ENCODE measurements at regions not wholly inside any gene's neighbourhood (a gene's known extent, or its start where the extent isn't known, plus 50 kb on each side); places are given as distances from the start of the nearest gene placed in this dataset.

DNA sequence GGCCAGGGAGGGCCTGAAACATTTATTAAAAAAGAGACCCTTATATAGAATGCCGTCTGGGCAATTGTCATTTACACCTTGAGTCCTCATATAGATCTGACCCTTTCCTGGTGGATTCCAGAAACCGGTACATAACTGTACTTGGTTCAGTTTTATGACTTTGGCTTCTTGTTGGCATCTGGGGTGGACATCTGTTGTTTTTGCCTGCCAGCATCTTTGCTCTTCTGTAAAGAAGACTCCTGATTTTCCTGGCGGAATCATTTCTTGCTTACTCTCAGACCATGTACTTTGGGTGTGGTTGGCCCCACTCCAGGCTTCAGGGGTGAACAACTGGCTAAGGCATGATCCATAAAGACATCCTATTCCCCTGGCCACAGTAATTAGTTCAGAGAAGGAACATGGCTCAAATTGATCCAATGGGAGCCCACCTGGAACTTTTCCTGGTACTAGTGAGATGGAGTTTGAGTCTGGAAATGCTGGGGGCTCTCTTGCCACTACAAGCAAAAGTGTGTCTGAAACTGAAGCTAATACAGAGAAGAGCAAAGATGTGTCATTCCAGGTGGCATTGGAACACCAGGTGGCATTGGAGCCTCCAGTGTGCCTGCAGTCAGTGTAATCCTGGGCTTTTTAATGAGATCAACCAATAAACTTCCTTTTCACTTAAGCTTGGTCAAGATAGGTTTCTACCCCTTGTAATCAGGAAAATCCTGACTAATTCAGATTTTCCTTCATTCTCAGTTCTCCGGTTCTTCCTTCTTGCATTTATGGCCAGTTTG lies 332.5 kb upstream of the CAMK1G start:
- CTCF ChIA-PET (ENCODE audit: unreplicated experiment) = no interaction called here
- H3K27ac ChIP-seq (ENCODE audit: low read depth, low read length, poor library complexity, severe bottlenecking) = no peak overlapping the region
- intact Hi-C loops (cut with micrococcal nuclease; ENCODE audit: unreplicated experiment) = no loop called here
- no peak overlapping the region for H3K4me3 ChIP-seq (ENCODE audit: low read depth, low read length, poor library complexity, severe bottlenecking)
- no TSS peak for BruUV-seq (replicated peaks)
- no peak overlapping the region for H2AFZ ChIP-seq (ENCODE audit: low read length)
- no peaks in the 10 kb centered on the region for H3K9me2 ChIP-seq (ENCODE audit: insufficient read depth, low read length)
- no peaks in the 10 kb centered on the region for H4K20me1 ChIP-seq (ENCODE audit: insufficient read depth, low read length)
- H3K79me2 ChIP-seq (ENCODE audit: insufficient read depth, low read depth, low read length) = no peaks in the 10 kb centered on the region
- H3K36me3 ChIP-seq (ENCODE audit: insufficient read depth, low read length) = no peaks in the 10 kb centered on the region
- no peak for DNase-seq (ENCODE audit: low spot score)
- H3K9me3 ChIP-seq (ENCODE audit: low read length) = no peaks in the 10 kb centered on the region
- H3K4me2 ChIP-seq (ENCODE audit: low read length) = no peak overlapping the region
- POLR2A ChIA-PET = no interaction called here
- no peaks in the 10 kb centered on the region for H3K4me1 ChIP-seq (ENCODE audit: insufficient read depth, low read length, poor library complexity, severe bottlenecking)
- TF ChIP-seq, protein P1, sequence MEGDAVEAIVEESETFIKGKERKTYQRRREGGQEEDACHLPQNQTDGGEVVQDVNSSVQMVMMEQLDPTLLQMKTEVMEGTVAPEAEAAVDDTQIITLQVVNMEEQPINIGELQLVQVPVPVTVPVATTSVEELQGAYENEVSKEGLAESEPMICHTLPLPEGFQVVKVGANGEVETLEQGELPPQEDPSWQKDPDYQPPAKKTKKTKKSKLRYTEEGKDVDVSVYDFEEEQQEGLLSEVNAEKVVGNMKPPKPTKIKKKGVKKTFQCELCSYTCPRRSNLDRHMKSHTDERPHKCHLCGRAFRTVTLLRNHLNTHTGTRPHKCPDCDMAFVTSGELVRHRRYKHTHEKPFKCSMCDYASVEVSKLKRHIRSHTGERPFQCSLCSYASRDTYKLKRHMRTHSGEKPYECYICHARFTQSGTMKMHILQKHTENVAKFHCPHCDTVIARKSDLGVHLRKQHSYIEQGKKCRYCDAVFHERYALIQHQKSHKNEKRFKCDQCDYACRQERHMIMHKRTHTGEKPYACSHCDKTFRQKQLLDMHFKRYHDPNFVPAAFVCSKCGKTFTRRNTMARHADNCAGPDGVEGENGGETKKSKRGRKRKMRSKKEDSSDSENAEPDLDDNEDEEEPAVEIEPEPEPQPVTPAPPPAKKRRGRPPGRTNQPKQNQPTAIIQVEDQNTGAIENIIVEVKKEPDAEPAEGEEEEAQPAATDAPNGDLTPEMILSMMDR (conservative IDR thresholded peaks at IDR 0.05; ENCODE audit: low read length) = no peak
- no peak for TF ChIP-seq EZH2phosphoT487 (IDR thresholded peaks at IDR 0.05; ENCODE audit: borderline replicate concordance, low read depth, low read length)

DNA sequence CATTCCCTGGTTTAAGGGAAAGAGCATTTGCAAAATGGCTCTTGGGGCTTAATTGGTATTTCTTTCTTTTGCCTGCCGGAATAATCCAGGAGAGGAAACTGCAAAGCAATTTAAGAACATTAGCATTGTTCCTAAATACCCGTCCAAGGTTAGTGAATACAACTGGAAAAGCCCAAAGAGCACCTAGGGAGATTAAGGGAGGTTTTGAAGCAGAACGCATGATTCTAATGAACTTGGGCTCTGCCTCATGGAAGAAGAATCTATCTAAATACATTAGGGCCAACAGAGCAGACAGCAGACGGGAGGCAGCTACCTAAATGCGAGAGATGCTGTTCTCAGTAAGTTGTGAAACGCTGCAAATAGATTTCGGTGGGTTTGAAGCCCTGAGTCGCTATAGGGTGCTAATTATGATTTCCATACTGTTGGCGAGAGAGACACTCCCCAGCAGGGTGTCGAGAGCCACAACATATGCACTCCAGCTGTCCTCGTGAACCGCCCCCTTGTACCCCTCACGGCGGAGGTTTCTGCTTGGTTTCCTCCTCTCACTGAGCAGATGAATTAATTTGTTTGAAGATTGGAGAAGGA lies 326.7 kb upstream of the CAMK1G start:
- intact Hi-C loops (cut with micrococcal nuclease; ENCODE audit: unreplicated experiment) = no loop called here
- POLR2A ChIA-PET = no interaction called here

More for the DNA sequence above, 326.7 kb upstream of the CAMK1G start:
- no peak overlapping the region for H3K4me3 ChIP-seq (ENCODE audit: low read depth, low read length, poor library complexity, severe bottlenecking)
- no peak overlapping the region for H3K4me2 ChIP-seq (ENCODE audit: low read length)
- no peaks in the 10 kb centered on the region for H4K20me1 ChIP-seq (ENCODE audit: insufficient read depth, low read length)
- CTCF ChIA-PET (ENCODE audit: unreplicated experiment) = no interaction called here
- H2AFZ ChIP-seq (ENCODE audit: low read length) = no peak overlapping the region
- H3K27ac ChIP-seq (ENCODE audit: low read depth, low read length, poor library complexity, severe bottlenecking) = no peak overlapping the region
- TF ChIP-seq EZH2phosphoT487 (IDR thresholded peaks at IDR 0.05; ENCODE audit: borderline replicate concordance, low read depth, low read length) = no peak
- TF ChIP-seq, protein P1 (conservative IDR thresholded peaks at IDR 0.05; ENCODE audit: low read length) = no peak
- no peaks in the 10 kb centered on the region for H3K9me2 ChIP-seq (ENCODE audit: insufficient read depth, low read length)
- H3K79me2 ChIP-seq (ENCODE audit: insufficient read depth, low read depth, low read length) = no peaks in the 10 kb centered on the region
- BruUV-seq (replicated peaks) = no TSS peak
- no peaks in the 10 kb centered on the region for H3K36me3 ChIP-seq (ENCODE audit: insufficient read depth, low read length)
- H3K4me1 ChIP-seq (ENCODE audit: insufficient read depth, low read length, poor library complexity, severe bottlenecking) = no peaks in the 10 kb centered on the region
- no peaks in the 10 kb centered on the region for H3K9me3 ChIP-seq (ENCODE audit: low read length)
- DNase-seq (ENCODE audit: low spot score) = no peak
